C4-2B (cell line): ENCODE measurements at regions not wholly inside any gene's neighbourhood (a gene's known extent, or its start where the extent isn't known, plus 50 kb on each side); places are given as distances from the start of the nearest gene placed in this dataset.

ENCODE experiments used
- CTCF ChIP-seq: fragments of 450-650 bp; conservative IDR thresholded peaks from 2 replicates; pipeline ENCODE4 v1.5.1; 2017; ENCODE audit warnings: mild to moderate bottlenecking
- ZFX ChIP-seq: fragments of 450-650 bp; IDR thresholded peaks from 2 replicates; pipeline ENCODE4 v1.6.1; 2017

- TF ChIP-seq CTCF (no peak), ZFX (no peak)
These were observed 117.7 kb upstream of the RAB6C start for GRCh38 chr2:129861666-129862288.
